ENCODE measurements at regions not wholly inside any gene's neighbourhood (a gene's known extent, or its start where the extent isn't known, plus 50 kb on each side); places are given as distances from the start of the nearest gene placed in this dataset.
"Not testable (repeated sequence)": the region's sequence is repeated elsewhere in the genome, so short reads cannot be mapped to it uniquely, and the experiment has no call there.

DNA sequence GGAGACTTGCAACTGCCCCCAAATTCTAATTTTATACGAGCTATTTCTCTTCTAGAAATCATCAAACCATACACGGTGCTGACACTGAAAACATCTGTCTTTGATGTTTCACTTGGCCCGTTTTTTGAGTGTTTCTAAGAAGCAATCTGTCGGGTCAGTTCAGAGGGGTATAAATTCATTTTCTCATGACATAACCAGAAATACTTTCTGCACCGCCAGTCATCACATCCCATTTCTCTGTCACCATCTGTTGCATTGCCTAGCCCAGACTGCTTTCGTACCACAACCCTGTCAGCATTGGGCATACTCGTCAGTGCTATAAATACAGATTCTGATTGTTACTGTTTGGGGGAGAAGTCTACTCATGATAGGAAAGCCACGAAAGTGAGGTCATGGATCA is 63.1 kb upstream of the CCDC90B start:
- intact Hi-C loops (cut with micrococcal nuclease): no loop called here
- H3K9ac ChIP-seq (ENCODE audit: insufficient read depth, low read length, poor library complexity, severe bottlenecking): no peak overlapping the region
- H3K36me3 ChIP-seq (replicated peaks in 1 of 2; ENCODE audit: control insufficient read depth in 1 of 2, insufficient read depth in 2 of 2, low read length in 2 of 2): no peaks in the 10 kb centered on the region
- WGBS (ENCODE audit: insufficient coverage): 93% methylated on average over 3 of the region's 8 CpGs
- H3K4me2 ChIP-seq (replicated peaks; ENCODE audit: extremely low read depth, low read length, poor library complexity, severe bottlenecking): no peak overlapping the region
- H3K4me3 ChIP-seq (replicated peaks in 1 of 3; ENCODE audit: low read depth in 2 of 3, low read length in 3 of 3): no peak overlapping the region
- Mint-ChIP-seq H3K27ac (no peak overlapping the region), H3K27me3 (ENCODE audit: low read depth in 3 of 3) (peaks cover 0 to 1% (median 0%) of the 10 kb centered on the region in 3 donors), H3K9me3 (peaks cover 0 to 15% (median 8%) of the 10 kb centered on the region in 7 donors), H3K4me3 (no peak overlapping the region), H3K36me3 (no peaks in the 10 kb centered on the region), H3K4me1 (no peaks in the 10 kb centered on the region)
- DNase-seq: no peak
- no peaks in the 10 kb centered on the region for H3K4me1 ChIP-seq (ENCODE audit: control insufficient read depth in 1 of 2, insufficient read depth in 2 of 2, low read length in 2 of 2)
- TF ChIP-seq, protein P1, sequence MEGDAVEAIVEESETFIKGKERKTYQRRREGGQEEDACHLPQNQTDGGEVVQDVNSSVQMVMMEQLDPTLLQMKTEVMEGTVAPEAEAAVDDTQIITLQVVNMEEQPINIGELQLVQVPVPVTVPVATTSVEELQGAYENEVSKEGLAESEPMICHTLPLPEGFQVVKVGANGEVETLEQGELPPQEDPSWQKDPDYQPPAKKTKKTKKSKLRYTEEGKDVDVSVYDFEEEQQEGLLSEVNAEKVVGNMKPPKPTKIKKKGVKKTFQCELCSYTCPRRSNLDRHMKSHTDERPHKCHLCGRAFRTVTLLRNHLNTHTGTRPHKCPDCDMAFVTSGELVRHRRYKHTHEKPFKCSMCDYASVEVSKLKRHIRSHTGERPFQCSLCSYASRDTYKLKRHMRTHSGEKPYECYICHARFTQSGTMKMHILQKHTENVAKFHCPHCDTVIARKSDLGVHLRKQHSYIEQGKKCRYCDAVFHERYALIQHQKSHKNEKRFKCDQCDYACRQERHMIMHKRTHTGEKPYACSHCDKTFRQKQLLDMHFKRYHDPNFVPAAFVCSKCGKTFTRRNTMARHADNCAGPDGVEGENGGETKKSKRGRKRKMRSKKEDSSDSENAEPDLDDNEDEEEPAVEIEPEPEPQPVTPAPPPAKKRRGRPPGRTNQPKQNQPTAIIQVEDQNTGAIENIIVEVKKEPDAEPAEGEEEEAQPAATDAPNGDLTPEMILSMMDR (IDR thresholded peaks at IDR 0.05): no peak
- H3K27ac ChIP-seq (ENCODE audit: low read depth in 1 of 2, low read length in 2 of 2): no peak overlapping the region
- H3K79me2 ChIP-seq (ENCODE audit: insufficient read depth, low read length): no peaks in the 10 kb centered on the region
- H3K27me3 ChIP-seq (ENCODE audit: control insufficient read depth in 2 of 2, insufficient read depth in 2 of 2, low read length in 2 of 2): no peaks in the 10 kb centered on the region
- no peak overlapping the region for H2AFZ ChIP-seq (ENCODE audit: insufficient read depth, low read depth, low read length, poor library complexity, severe bottlenecking)
- peaks cover 4 to 7% of the 10 kb centered on the region in 2 donors for H3K9me3 ChIP-seq (replicated peaks in 1 of 2; ENCODE audit: control insufficient read depth in 1 of 2, insufficient read depth in 1 of 2, low read length in 2 of 2)
- H4K20me1 ChIP-seq (ENCODE audit: insufficient read depth, low read length): no peaks in the 10 kb centered on the region

DNA sequence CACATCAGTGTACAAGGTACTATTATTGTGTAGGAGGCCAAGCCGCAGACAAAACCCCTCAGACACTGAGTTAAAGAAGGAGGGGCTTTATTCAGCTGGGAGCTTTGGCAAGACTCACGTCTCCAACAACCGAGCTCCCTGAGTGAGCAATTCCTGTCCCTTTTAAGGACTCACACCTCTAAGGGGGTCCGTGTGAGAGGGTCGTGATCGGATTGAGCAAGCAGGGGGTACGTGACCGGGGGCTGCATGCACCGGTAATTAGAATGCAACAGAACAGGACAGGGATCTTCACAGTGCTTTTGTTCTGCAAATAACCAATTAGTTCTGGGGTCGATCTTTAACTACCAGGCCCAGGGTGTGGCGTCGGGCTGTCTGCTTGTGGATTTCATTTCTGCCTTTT is 60.5 kb upstream of the CCDC90B start:
- DNase-seq; H3K4me1 Mint-ChIP-seq; H2AFZ ChIP-seq (ENCODE audit: insufficient read depth, low read depth, low read length, poor library complexity, severe bottlenecking); H4K20me1 ChIP-seq (ENCODE audit: insufficient read depth, low read length); intact Hi-C loops (cut with micrococcal nuclease); H3K27me3 Mint-ChIP-seq (ENCODE audit: low read depth in 3 of 3); H3K36me3 ChIP-seq (replicated peaks in 1 of 2; ENCODE audit: control insufficient read depth in 1 of 2, insufficient read depth in 2 of 2, low read length in 2 of 2); H3K4me3 Mint-ChIP-seq; H3K36me3 Mint-ChIP-seq; H3K4me1 ChIP-seq (ENCODE audit: control insufficient read depth in 1 of 2, insufficient read depth in 2 of 2, low read length in 2 of 2); H3K79me2 ChIP-seq (ENCODE audit: insufficient read depth, low read length); H3K27ac Mint-ChIP-seq; H3K4me3 ChIP-seq (replicated peaks in 1 of 3; ENCODE audit: low read depth in 2 of 3, low read length in 3 of 3); H3K9ac ChIP-seq (ENCODE audit: insufficient read depth, low read length, poor library complexity, severe bottlenecking); H3K9me3 ChIP-seq (replicated peaks in 1 of 2; ENCODE audit: control insufficient read depth in 1 of 2, insufficient read depth in 1 of 2, low read length in 2 of 2); H3K27me3 ChIP-seq (ENCODE audit: control insufficient read depth in 2 of 2, insufficient read depth in 2 of 2, low read length in 2 of 2); H3K27ac ChIP-seq (ENCODE audit: low read depth in 1 of 2, low read length in 2 of 2); H3K4me2 ChIP-seq (replicated peaks; ENCODE audit: extremely low read depth, low read length, poor library complexity, severe bottlenecking): not testable (repeated sequence)
- H3K9me3 Mint-ChIP-seq: peaks cover 6 to 22% (median 12%) of the 10 kb centered on the region in 7 donors
- 100% methylated on average over 5 of the region's 12 CpGs for WGBS (ENCODE audit: insufficient coverage)

DNA sequence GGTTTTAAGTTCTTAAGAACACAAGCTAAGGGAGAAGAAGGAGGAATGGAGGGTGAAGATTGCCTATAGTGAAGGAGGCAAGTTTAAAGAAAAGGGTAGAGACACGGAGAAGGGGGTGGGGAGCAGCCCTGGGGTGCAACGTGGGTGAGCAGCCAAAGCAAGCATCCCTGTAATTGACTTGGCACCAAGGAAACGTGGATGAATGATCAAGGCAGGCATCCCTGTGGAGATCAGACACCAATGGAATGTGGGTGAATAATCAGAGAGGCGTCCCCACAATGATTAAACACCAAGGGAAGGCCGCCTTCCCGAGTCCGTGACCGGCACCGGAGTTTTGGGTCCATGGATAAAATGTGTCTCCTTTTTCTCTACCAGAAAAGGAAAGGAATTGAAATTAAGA is 58.4 kb upstream of the CCDC90B start:
- H3K27me3 Mint-ChIP-seq (ENCODE audit: low read depth in 3 of 3); H3K4me3 ChIP-seq (replicated peaks in 1 of 3; ENCODE audit: low read depth in 2 of 3, low read length in 3 of 3); H3K4me1 Mint-ChIP-seq; H2AFZ ChIP-seq (ENCODE audit: insufficient read depth, low read depth, low read length, poor library complexity, severe bottlenecking); H3K27me3 ChIP-seq (ENCODE audit: control insufficient read depth in 2 of 2, insufficient read depth in 2 of 2, low read length in 2 of 2); DNase-seq; H3K36me3 Mint-ChIP-seq; H3K4me1 ChIP-seq (ENCODE audit: control insufficient read depth in 1 of 2, insufficient read depth in 2 of 2, low read length in 2 of 2); H3K27ac Mint-ChIP-seq; H3K36me3 ChIP-seq (replicated peaks in 1 of 2; ENCODE audit: control insufficient read depth in 1 of 2, insufficient read depth in 2 of 2, low read length in 2 of 2); H3K27ac ChIP-seq (ENCODE audit: low read depth in 1 of 2, low read length in 2 of 2); H4K20me1 ChIP-seq (ENCODE audit: insufficient read depth, low read length); intact Hi-C loops (cut with micrococcal nuclease); H3K4me2 ChIP-seq (replicated peaks; ENCODE audit: extremely low read depth, low read length, poor library complexity, severe bottlenecking); H3K4me3 Mint-ChIP-seq; H3K79me2 ChIP-seq (ENCODE audit: insufficient read depth, low read length); H3K9me3 ChIP-seq (replicated peaks in 1 of 2; ENCODE audit: control insufficient read depth in 1 of 2, insufficient read depth in 1 of 2, low read length in 2 of 2); H3K9ac ChIP-seq (ENCODE audit: insufficient read depth, low read length, poor library complexity, severe bottlenecking): not testable (repeated sequence)
- H3K9me3 Mint-ChIP-seq: peaks cover 6 to 26% (median 10%) of the 10 kb centered on the region in 7 donors
- 83% methylated on average over 3 of the region's 9 CpGs for WGBS (ENCODE audit: insufficient coverage)

Data from CD14-positive monocyte (primary cell).